Mesothelial cell of epicardium (in vitro differentiated cells): ENCODE measurements at regions not wholly inside any gene's neighbourhood (a gene's known extent, or its start where the extent isn't known, plus 50 kb on each side); places are given as distances from the start of the nearest gene placed in this dataset.

Source experiments
- DNase-seq, 2 experiments: peaks; one replicate each; pipeline ENCODE4 v3.0.0; 2021; ENCODE audit warnings: low spot score in 2 of 2; ENCODE audit not compliant: unreplicated experiment in 2 of 2
- H3K27ac Mint-ChIP-seq: 2 replicates; pipeline ENCODE4 v1.8.0; 2021; ENCODE audit warnings: mixed read lengths
- H3K27me3 Mint-ChIP-seq: 2 replicates; pipeline ENCODE4 v1.8.0; 2021; ENCODE audit warnings: low read depth, mixed read lengths
- H3K36me3 Mint-ChIP-seq: 2 replicates; pipeline ENCODE4 v1.8.0; 2021; ENCODE audit warnings: mixed read lengths
- H3K4me1 Mint-ChIP-seq: 2 replicates; pipeline ENCODE4 v1.8.0; 2021; ENCODE audit warnings: mixed read lengths
- H3K4me3 Mint-ChIP-seq: 2 replicates; pipeline ENCODE4 v1.8.0; 2021; ENCODE audit warnings: mild to moderate bottlenecking, moderate library complexity, mixed read lengths
- H3K9me3 Mint-ChIP-seq: 2 replicates; pipeline ENCODE4 v1.8.0; 2021; ENCODE audit warnings: mixed read lengths
- TF ChIP-seq, protein P1 (sequence below): fragments of 200-600 bp; sonication (generic); IDR thresholded peaks from one replicate; pipeline ENCODE4 v1.5.0; 2021; ENCODE audit warnings: antibody characterized with exemption; ENCODE audit not compliant: unreplicated experiment

DNA sequence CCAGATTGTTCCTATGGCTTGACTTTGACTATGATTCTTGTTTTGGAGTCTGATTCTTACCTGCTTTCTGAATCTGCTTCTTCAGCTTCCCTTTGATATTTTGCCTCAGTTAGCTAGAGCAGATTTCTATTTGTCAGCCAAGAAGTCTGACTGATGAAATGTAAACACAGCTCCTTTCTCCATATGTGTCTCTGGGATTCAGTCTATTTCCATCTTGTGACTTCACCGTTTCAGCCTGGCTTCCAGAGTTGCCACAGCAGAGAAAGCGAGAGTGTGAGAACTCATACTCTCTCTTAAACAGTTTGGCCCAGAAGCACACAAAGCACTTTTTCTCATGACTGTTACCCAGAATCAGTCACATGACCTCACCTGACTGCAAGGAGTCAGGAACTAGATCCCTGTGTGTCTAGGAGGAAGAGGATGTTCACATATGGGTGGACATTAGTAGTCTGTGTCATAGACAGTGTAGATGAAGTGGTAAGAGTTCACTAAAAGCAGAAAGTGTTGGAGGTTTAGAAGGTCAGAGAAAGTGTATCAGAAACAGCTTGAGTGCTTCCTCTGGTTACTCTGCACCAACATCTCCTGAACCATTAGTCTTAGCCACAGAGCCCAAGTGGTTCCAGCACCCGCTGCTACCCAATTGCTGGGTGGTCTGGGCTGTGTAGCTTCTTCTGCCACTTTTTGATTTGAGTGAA, 103.4 kb upstream of the CDK6 start:
- Mint-ChIP-seq H3K4me3 (no peak overlapping the region), H3K27ac (no peak overlapping the region), H3K4me1 (peaks cover 7% of the 10 kb centered on the region), H3K9me3 (peaks cover 29% of the 10 kb centered on the region), H3K36me3 (peaks cover 1% of the 10 kb centered on the region), H3K27me3 (no peaks in the 10 kb centered on the region)
- no peak for DNase-seq
- TF ChIP-seq, protein P1, sequence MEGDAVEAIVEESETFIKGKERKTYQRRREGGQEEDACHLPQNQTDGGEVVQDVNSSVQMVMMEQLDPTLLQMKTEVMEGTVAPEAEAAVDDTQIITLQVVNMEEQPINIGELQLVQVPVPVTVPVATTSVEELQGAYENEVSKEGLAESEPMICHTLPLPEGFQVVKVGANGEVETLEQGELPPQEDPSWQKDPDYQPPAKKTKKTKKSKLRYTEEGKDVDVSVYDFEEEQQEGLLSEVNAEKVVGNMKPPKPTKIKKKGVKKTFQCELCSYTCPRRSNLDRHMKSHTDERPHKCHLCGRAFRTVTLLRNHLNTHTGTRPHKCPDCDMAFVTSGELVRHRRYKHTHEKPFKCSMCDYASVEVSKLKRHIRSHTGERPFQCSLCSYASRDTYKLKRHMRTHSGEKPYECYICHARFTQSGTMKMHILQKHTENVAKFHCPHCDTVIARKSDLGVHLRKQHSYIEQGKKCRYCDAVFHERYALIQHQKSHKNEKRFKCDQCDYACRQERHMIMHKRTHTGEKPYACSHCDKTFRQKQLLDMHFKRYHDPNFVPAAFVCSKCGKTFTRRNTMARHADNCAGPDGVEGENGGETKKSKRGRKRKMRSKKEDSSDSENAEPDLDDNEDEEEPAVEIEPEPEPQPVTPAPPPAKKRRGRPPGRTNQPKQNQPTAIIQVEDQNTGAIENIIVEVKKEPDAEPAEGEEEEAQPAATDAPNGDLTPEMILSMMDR = no peak

DNA sequence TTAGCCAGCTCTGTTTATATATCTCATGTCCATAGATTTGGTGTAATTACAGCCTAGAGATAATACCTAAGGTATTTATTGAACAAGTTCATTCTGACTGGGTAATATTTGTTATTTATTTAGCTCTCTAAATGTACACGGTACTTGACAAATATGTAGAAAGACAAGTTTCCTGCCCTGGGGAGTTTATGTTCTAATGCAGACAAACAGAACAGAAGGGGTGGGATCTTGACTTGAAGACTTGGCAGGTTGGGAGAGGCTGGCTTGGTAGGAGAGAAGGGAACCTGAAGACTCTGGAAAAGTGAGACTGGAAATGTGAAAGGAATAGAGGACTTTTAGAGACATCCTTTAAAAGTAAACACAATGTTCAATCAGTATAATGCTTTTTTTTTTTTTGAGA, 97.7 kb upstream of the CDK6 start:
- Mint-ChIP-seq H3K9me3 (peaks cover 24% of the 10 kb centered on the region), H3K27ac (peak overlapping the region; percentile 74), H3K4me1 (peaks cover 11% of the 10 kb centered on the region), H3K36me3 (peaks cover 13% of the 10 kb centered on the region), H3K4me3 (no peak overlapping the region), H3K27me3 (no peaks in the 10 kb centered on the region)
- TF ChIP-seq, protein P1 = no peak
- no peak for DNase-seq

DNA sequence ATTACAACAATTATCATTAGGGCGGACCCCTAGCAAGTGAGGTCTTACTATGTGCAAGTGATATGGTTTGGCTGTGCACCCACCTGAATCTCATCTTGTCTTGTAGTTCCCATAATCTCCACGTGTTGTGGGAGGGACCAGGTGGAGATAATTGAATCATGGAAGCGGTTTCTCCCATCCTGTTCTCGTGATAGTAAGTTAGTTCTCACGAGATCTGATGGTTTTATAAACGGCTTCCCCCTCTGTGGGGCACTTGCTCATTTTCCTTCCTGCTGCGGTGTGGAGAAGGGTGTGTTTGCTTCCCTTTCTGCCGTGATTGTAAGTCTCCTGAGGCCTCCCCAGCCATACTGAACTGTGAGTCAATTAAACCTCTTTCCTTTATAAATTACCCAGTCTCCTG, 96.1 kb upstream of the CDK6 start:
- Mint-ChIP-seq H3K9me3 (peaks cover 20% of the 10 kb centered on the region), H3K4me1 (peaks cover 11% of the 10 kb centered on the region), H3K36me3 (peaks cover 13% of the 10 kb centered on the region), H3K4me3 (no peak overlapping the region), H3K27me3 (no peaks in the 10 kb centered on the region), H3K27ac (no peak overlapping the region)
- no peak for DNase-seq
- TF ChIP-seq, protein P1 = no peak

DNA sequence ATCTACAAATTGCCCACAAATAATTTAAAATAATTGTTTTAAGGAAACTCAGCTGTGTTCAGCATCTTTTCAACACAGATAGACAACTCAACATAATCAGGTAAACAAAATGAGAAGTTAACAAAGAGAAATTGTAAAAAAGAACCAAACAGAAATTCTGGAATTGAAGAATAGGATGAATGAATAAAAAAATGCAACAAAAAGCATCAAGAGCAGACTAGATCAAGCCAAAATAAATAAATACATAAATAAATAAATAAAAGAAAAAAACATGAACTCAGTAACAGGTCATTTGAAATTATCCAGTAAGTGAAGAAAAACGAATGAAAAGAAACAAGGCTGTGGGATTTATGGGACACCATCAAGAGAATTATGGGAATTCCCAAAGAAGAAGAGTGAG, 94.0 kb upstream of the CDK6 start:
- no peak overlapping the region for H3K27ac Mint-ChIP-seq
- H3K4me1 Mint-ChIP-seq = peaks cover 29% of the 10 kb centered on the region
- TF ChIP-seq, protein P1 = no peak
- no peak overlapping the region for H3K4me3 Mint-ChIP-seq
- H3K36me3 Mint-ChIP-seq = peaks cover 15% of the 10 kb centered on the region
- no peaks in the 10 kb centered on the region for H3K27me3 Mint-ChIP-seq
- no peak for DNase-seq
- H3K9me3 Mint-ChIP-seq = peaks cover 21% of the 10 kb centered on the region

DNA sequence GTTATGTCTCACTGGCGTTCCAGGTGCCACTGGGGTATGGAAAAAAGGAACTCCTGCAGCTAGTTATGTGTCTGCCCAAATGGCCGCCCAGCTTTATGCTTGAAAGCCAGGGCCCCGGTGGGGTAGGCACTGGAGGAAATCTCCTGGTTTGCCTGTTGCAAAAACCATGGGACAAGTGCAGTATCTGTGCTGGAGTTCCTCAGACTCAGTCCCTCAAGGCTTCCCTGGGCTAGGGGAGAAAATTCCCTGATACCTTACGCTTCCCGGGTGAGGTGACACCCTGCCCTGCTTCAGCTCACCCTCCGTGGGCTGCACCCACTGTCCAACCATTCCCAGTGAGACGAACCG, 90.3 kb upstream of the CDK6 start:
- peaks cover 39% of the 10 kb centered on the region for H3K9me3 Mint-ChIP-seq
- H3K27ac Mint-ChIP-seq = peak overlapping the region; percentile 64
- H3K27me3 Mint-ChIP-seq = no peaks in the 10 kb centered on the region
- H3K36me3 Mint-ChIP-seq = peaks cover 27% of the 10 kb centered on the region
- H3K4me1 Mint-ChIP-seq = peaks cover 20% of the 10 kb centered on the region
- DNase-seq = no peak
- TF ChIP-seq, protein P1 = no peak
- H3K4me3 Mint-ChIP-seq = no peak overlapping the region
